Activated CD4-positive, alpha-beta T cell treated with anti-CD3 and anti-CD28 coated beads, Interleukin-2, amount 50 U/mL, for 1 hour (primary cell): ENCODE measurements at regions not wholly inside any gene's neighbourhood (a gene's known extent, or its start where the extent isn't known, plus 50 kb on each side); places are given as distances from the start of the nearest gene placed in this dataset.

ENCODE experiments used
- DNase-seq: peaks from one replicate; pipeline ENCODE4 v3.0.0-alpha.2; 2020

DNA sequence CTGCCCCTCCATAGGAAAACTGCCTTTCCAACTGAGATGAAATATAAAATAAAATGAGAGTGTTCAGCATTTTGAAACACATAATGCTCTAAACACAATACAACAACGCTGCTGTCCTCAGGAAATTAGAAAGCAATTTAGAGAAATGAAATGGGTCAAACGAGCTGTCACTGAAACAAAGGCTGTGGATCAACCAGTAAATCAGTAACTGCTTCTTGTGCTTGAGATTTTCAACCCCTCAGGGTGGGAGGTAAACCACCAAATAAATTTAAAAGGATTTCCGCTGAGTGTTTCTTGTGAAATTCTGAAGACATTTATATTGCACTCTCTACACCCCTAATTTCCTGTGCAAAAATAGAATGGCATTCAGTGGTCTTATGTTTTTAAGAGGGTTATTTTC, 657.1 kb upstream of the SEL1L start:
- DNase-seq, result no peak

DNA sequence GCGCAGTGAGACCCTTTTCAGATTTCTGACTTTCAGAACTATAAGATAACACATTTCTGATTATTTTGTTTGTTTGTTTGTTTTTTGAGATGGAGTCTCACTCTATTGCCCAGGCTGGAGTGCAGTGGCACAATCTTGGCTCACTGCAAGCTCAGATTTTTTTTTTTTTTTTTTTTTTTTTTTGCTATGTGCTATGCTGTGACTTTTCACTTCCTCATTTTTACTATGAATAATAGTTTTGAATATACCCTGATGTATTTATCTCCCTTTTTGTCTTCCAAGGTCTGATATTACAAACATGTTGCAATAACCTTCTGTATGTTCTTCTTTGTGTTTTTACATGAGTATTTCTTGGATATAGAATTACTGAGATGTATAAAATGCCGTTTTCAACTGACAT, 658.7 kb upstream of the SEL1L start:
- no peak for DNase-seq

DNA sequence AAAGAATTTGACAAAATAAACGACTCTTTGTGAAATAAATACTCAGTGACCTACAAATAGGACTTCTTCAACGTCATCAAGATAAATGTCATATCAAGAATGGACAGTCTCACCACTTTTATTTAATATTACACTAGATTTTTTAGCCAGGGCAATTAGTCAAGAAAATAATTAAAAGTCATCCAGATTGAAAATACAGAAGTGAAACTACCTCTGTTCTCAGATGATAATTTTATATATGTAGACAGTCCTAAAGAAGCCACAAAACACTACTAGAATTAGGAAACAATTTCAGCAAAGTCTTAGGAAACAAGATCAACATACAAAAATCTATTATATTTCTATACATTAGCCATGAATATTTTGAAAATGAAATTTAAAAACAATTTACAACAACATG, 689.6 kb upstream of the SEL1L start:
- DNase-seq, result no peak

DNA sequence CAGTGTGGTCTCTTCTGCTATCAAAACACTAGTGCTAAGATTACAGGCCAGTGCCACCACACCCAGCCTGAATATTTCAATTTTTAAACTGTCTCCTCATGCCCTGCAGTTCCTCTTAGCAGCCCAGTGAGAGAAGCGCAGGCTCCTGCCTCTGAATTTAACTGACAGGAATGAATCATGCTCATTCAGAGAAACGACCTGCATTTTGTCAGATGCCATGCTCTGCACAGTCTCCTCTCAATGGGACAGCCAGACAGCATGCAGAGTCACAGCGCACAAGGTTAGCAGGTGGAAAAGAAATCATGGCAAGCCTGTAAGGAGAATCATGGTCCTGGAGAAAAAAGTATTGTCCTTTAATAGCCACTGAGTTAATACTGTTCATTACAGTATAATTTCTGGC, 691.0 kb upstream of the SEL1L start:
- no peak for DNase-seq

DNA sequence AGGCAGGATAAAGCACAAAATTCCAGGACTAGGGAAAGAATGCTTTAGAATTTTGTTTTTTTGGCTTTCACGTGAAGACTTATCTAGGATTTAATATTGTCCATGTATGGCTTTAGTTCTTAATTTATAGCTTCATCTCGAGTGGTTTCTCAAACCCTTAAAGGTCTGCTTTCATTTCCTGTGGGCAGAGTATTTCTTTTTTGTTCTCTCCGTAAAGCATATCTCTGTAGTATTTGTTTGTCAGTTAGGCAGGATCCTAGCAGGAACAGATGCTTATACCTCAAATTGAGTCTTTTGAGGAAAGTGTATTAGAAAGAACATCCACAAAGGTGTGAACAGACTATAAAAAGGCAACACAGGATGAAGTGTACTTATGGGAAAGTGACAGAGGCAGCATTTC, 697.1 kb upstream of the SEL1L start:
- DNase-seq, result no peak

DNA sequence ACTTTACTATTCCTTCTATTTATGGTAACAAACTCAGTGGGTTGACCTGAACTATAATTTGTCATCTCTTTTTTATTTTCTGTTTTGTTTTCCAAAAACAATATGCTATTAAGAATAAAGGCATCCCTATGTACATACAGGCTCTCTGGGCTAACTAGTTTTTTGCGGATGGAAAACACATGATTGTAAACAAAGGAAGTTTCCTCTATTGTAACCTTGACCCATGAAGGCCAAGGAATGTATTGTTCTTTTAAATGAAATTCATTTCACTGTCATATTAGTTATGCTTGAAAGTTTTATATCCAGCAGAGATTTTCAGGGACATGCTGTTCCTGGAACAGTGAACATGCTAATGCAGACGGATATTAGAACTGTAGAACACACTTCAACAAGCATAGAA, 705.0 kb upstream of the SEL1L start:
- DNase-seq, result no peak

DNA sequence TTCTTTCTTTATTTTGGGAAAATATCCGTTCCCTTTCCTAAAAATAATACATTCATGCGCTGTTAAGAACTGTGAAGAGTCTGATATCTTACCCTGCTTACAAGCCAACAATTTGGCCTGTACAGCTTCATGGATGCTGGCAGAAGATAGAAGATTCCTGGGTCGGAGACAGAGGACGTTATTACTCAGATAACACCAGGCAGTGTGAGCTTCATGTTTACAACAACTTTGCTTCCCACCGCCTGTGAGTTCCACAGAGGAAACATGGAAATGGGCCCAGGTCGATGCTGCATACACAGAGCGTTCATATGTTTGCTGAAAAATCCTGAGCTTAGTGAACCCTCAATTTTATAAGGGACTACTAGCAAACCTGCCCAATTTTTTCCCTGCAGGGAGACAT, 705.6 kb upstream of the SEL1L start:
- no peak for DNase-seq

DNA sequence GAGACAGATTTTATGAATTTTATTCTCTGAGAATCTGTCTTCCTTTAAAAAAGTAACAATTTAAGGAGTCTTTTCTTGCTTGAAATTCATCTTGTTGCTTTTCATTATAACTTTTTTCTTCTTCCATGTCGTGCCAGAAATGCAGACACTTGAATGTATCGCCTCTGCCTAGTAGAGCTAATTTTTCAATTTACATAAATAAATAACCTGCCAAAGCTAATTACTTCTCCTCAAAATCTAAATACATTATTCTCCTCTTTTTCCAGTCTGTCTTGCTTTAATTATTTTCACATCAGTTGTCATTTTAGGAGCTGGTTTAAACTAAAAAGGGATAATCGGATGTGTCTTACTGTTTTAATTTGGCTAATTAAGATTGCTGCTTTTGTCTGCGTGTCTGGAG, 711.1 kb upstream of the SEL1L start:
- no peak for DNase-seq

DNA sequence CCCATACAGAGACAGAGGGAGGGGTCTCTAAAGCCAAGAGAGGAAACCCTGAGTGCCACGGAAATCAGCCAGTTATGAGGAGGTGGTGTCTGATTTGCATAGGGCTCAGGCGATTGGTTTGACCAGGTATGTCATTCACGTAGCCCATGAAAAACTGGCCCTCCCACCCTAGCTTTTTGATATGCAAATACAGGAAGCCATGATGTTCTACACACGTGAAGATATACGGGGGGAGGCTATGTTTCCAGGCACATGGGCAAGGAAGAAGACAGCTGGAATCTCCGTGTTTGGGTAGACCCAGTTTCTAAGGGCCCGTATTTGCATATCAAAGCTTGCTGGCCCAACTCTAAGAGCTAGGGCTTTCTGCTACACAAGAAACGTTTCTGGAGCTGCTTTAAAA, 717.8 kb upstream of the SEL1L start:
- no peak for DNase-seq

DNA sequence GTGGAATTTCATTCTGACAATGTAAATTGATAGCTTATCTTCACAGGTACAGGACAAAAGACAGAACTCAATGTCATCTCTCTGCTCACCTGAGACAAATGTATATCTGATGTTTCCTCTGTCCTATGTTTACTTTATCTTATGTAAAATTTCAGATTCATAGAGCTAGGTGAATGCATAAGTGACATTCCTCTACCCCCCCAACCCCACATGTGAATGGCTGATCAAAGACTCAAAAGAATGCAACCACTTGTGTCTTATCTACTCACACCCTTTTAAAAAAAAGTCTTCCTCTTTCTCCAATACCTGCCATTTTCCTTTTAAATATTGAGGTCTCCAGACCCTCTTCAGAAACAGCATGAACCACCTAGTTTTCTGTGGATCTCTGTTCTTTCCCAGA, 736.6 kb upstream of the SEL1L start:
- DNase-seq, result no peak

DNA sequence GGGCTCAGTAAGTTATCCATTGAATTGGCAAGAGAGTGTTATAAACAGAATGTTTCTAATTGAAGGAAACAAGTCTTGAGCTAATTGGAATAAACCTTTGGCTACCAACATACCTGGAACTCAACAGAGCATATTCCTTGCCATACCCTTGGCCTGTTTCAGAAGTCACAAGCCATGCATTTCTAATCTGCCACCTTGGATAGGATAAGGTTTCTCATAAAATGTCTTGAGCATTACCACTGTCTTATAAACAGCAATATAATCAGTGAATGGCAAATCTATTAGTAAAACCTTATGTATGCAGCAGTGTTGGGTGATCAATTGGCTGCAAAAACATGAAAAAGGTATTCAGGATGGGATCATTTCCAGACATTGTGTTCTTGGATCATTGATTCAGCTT, 765.2 kb upstream of the SEL1L start:
- no peak for DNase-seq

DNA sequence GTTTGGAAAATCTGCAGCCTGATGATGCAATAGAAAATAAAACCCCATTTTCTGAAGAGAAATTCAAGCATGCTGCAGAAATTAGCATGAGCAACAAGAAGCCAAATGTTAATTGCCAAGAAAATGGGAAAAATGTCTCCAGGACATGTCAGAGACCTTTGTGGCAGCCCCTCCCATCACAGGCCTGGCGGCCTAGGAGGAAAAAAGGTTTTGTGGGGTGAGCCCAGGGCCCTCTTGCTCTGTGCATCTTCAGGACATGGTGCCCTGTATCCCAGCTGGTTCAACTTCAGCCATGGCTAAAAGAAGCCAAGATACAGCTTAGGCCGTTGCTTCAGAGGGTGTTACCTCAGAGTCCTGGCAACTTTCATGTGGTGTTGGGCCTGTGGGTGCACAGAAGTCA, 775.5 kb upstream of the SEL1L start:
- DNase-seq, result no peak

DNA sequence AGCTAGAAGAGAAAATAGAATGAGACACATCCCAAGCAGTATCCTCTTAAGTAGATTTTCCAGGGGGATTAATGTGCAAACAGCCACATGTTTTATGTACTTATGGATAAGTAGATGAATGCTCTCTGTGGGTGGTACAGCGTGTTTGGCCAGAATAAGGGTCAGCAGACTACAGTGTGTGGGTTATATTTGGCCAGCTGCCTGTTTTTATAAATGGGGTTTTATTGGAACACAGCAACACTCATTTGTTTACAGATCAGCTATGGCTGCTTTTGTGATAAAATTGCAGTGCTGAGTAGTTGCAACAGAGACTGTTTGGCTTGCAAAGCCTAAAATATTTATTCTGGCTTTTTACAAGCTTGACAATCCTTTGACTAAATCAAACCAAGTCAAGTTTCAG, 780.2 kb upstream of the SEL1L start:
- DNase-seq, result no peak

DNA sequence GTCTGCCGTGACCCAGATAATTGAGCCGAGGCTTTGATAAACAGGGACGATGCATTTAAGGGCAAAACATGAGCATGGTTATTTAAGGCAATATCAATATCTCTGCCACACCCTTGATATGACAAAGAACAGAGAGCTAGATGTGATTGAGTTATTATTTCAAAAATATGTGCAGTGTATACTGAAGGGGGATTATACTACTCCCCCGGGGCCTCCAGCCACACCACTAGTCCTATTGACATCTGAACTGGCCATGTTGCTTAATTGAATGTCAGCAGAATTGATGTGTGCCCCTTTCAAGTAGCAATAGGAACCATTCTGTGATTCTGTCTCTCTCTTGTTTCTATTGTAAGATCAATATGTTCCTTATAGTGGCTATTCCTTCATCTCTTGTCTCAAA, 794.8 kb upstream of the SEL1L start:
- DNase-seq, result no peak

DNA sequence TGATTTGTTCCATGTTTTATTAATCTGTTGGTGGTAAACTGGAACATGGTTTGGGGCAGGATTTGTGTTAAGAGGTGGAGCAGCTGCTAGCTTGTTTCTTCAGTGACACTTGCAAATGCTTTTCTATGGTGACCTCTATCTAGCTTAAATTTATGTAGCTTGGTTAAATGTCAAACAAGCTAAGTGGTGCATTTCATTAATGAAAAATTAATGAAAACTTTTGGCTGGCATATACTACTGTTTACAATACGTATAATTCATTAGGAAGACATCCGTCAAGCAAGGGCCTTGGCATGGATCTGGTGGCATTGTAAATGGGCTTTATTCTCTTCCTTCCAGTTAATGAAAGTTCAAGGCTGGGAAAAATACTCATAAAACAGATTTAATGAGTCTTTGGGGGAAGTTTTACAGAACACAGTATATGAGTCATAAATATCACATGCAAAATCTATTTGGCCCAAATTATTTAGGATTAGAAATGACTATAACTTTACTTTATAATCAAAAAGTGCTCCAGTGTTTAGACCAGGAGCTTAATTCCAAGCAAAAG, 807.7 kb upstream of the SEL1L start:
- no peak for DNase-seq

DNA sequence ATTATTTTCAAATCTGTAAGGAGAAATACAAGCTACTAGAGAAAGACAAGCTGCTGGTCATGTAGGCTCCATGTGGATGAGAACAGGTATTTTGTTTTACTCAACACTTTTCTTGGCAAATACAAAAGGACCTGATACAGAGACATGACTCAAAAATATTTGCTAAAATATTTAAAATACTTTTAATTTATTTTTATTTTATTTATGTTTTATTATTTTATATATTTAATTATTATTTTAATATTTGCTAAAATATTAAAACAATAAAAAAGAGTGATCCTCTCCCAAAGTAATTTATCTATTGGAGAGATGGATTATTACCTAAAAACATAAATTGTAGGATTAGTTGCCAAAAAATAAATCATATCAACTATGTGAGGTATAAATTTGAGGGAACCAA, 808.9 kb upstream of the SEL1L start:
- no peak for DNase-seq

DNA sequence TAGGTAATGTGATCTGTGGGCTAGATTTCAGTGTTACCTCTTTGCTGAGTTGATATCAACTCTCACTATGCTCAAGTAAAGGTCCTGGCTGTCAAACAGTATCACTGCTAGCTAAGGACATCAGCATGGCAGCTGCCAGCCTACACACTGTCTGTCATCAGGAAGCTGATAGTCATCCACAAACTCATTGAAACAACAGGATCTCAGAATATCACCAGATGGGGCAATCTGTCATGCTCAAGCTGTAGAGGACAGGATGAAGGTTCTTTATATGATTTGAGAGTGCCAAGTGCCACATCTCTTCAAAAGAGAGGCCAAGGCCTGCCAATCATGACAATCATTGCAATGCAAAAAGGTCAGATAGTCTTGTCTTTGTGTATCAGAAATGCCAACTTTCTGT, 811.5 kb upstream of the SEL1L start:
- DNase-seq, result no peak

DNA sequence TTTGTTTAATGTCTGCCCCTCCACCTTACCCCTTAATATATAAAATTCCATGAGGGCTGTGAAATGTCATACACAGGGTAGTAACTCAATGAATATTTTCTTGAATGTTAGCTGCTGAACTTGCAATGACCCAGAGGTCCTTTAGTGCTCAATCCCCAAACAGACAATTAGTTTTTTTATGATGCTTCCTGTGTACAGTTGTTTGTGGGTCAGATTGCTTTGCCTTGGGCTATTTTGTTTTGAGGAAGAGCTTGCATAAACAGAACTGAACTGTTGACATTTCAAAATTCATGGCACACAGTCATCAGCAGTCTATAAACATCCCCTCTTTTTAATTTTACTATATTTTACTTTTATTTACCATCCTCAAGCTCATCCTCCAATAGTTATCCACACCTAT, 820.5 kb upstream of the SEL1L start:
- DNase-seq, result no peak

DNA sequence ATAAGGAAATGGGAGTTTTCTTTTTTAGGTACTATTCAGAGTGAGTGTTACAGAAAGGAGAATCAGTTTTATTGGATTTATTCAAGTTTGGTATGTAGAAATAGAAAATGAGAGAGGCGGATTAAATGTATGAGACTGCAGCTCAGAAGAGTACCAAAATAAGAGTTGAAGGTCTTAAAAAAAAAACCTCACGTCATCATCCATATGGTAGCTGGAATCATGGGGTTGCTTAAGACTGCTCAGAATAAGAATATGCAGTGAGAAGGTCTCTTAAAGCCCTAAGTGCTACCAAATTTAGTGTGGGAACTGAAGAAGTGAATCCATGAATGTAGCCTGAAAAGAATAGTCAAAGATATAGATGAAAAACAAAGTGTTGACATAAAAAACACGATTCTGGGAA, 825.5 kb upstream of the SEL1L start:
- no peak for DNase-seq

DNA sequence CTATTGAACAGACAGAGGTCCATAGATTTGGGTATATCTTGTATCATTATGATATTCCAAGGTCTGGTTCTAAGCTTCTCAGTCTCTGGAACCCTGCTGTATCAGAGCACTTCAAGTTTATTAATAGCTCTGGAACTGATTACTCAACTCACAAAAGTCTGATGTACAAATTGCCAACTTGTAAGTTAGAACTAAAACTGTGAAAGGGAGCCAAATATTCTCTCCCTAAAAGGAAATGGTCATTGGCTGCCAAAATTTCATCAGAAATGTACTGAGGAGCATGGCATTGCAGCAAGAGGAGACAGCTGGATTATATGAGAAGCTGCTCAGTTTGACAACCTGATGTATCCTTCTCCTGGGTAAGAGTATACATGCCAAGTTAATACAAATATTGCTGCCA, 828.8 kb upstream of the SEL1L start:
- DNase-seq, result no peak

DNA sequence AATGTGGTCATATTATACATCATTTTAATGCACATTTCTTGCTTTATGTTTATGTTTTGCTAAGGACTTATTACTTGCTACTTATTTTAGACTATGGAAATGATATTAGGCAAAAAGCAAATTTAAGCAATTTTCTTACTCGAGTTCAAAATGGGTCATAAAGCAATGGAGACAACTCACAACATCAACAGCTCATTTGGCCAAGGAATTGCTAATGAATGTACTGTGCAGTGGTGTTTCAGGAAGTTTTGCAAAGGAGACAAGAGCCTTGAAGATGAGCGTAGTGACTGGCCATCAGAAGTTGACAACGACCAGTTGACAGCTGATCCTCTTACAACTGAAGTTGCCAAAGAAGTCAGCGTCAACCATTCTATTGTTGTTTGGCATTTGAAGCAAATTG, 831.8 kb upstream of the SEL1L start:
- DNase-seq, result no peak

DNA sequence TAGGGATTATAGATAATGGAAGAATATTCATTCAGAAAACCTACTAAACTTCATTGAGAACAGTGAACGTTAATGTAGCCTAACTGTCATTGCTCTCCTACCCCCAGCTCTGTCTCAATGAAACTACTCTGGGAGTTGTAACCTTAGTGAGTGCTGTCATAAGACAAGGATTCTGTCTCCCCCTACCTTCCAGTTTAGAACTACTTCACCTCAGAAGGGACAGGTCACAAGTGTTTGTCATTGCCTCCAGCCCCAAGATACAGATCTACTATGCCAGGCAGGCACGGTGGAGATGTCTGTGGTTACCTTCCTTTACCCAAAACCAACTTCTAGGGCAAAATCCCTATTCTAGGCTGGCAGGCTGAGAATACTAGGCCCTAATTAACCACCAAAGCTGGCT, 833.1 kb upstream of the SEL1L start:
- DNase-seq, result no peak

DNA sequence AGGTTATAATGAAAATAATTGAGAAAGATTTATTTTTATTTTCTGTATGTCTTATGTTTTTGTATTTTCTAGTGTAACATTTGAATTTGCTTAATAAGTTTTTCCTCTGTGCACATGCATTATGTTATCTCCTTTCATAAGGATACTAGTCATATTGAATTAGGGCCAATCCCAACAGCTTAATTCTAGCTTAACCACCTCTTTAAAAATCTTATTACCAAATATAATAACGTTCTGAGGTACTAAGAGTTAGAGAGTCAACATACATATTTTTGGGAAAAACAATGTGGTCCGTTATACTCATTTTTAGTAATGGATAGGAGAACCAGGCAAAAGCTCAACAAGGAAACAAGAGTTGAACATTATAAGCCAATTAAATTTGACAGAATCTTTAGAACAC, 845.6 kb upstream of the SEL1L start:
- no peak for DNase-seq

DNA sequence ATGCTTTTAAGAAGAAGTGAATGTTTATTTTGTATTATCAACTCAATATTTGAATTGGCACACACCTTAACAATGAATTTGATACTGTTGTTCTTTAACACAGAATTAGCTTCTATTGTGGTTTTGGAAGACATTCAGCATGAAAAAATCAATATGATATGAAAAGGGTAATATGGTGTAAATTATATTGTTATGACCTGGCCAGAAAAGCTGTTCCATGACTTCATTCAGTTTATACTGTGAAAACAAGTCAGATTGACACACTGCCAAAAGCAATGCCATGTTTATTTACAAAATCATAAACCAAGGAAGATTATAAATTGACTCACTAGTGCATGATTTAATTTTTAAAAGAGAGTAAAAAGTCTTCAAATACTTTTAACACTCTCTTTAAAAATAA, 851.4 kb upstream of the SEL1L start:
- DNase-seq, result no peak

DNA sequence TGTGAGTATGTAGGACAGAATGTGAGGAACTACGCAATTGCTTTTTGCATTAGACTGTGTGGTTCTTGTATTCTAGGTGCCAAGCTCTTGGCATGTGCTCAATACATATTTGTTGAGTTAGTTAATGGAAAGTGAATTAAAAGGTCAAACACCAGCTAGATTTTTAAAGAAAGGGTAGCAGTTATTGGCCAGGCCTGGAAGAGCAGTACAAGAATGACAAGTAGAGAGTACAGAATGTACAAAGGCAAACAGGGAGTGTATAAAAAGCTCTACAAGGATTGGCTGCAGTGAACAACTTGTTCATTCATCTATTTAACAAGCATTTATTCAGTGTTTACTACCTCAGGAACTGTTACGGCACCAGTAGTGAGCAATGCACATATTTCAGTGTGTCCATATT, 854.0 kb upstream of the SEL1L start:
- DNase-seq, result no peak

DNA sequence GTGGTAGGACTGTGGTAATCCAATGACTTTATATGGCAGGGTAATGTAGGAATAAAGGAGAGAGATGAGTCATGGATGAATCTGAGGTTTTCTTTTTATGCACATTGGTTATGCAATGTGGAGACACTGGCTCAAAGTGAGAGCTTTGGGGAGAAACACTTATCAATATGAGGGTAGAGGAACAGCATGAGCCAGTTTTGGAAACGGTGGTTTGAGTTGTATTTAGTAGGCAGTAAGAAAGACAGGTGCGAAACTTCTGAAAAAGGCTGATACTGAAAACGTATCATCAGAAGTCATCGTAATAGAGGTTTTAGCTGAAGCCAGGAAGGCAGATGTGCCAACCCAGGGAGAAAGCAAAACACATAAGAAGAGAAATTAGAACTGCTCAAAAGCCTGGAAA, 854.8 kb upstream of the SEL1L start:
- DNase-seq, result no peak
